PC-3 (cell line): ENCODE measurements at regions not wholly inside any gene's neighbourhood (a gene's known extent, or its start where the extent isn't known, plus 50 kb on each side); places are given as distances from the start of the nearest gene placed in this dataset.

Experiments used
- ATAC-seq: fragments of 200-7000 bp; cut with Tn5 transposase; 2 replicates; pipeline ENCODE4 v1.9.1; 2020; ENCODE audit warnings: mild to moderate bottlenecking, moderate library complexity
- BruUV-seq: library from RNA; stranded (reverse); fragments of 400-500 nt; replicated peaks from 2 replicates; lab custom pipeline; 2021; lab: Mats Ljungman, UMichigan
- CTCF ChIA-PET: fragments of 300-600 bp; sonication (Branson Sonifier 250); formaldehyde crosslinking; loops from one replicate; lab custom pipeline; 2022; ENCODE audit warnings: antibody characterized with exemption; lab: Charles Lee
- POLR2A ChIA-PET: fragments of 300-600 bp; sonication (Branson Sonifier 250); formaldehyde crosslinking; loops from one replicate; lab custom pipeline; 2022; ENCODE audit warnings: antibody characterized with exemption; ENCODE audit not compliant: unreplicated experiment; lab: Charles Lee
- DNase-seq: peaks from one replicate; pipeline ENCODE4 v3.0.0-alpha.2; 2015
- H2AFZ ChIP-seq: fragments of 300-600 bp; sonication (generic); 2 replicates; pipeline ENCODE4 v1.6.0; 2016; ENCODE audit warnings: antibody characterized with exemption, low read length
- H3F3A ChIP-seq: fragments of 300-600 bp; sonication (generic); one replicate; pipeline ENCODE4 v1.6.0; 2017; ENCODE audit warnings: antibody characterized with exemption, low read length, control low read depth, mild to moderate bottlenecking; ENCODE audit not compliant: unreplicated experiment
- H3K27ac ChIP-seq: fragments of 300-600 bp; sonication (generic); 2 replicates; pipeline ENCODE4 v1.5.1; 2016; ENCODE audit warnings: mild to moderate bottlenecking, low read length
- H3K27me3 ChIP-seq: fragments of 300-600 bp; sonication (generic); 2 replicates; pipeline ENCODE4 v1.6.1; 2016; ENCODE audit warnings: low read length, mixed read lengths
- H3K36me3 ChIP-seq: fragments of 300-600 bp; sonication (generic); 2 replicates; pipeline ENCODE4 v1.6.1; 2016; ENCODE audit warnings: low read depth, mixed run types, low read length, mixed read lengths
- H3K4me1 ChIP-seq: fragments of 300-600 bp; sonication (generic); 2 replicates; pipeline ENCODE4 v1.5.1; 2016; ENCODE audit warnings: low read length; ENCODE audit not compliant: insufficient read depth
- H3K4me2 ChIP-seq: fragments of 300-600 bp; sonication (generic); 2 replicates; pipeline ENCODE4 v1.6.0; 2016; ENCODE audit warnings: low read length
- H3K4me3 ChIP-seq: fragments of 300-600 bp; sonication (generic); 2 replicates; pipeline ENCODE4 v1.5.1; 2016; ENCODE audit warnings: mild to moderate bottlenecking, low read length, mixed read lengths
- H3K79me2 ChIP-seq: fragments of 300-600 bp; sonication (generic); 2 replicates; pipeline ENCODE4 v1.6.1; 2017; ENCODE audit warnings: low read length, mixed read lengths
- H3K9ac ChIP-seq: fragments of 300-600 bp; sonication (generic); 2 replicates; pipeline ENCODE4 v1.6.0; 2016; ENCODE audit warnings: mild to moderate bottlenecking, low read length
- H3K9me2 ChIP-seq: fragments of 300-600 bp; sonication (generic); replicated peaks from 2 replicates; pipeline ENCODE4 v1.6.1; 2016; ENCODE audit warnings: mixed run types, low read length, mixed read lengths
- H3K9me3 ChIP-seq: fragments of 300-600 bp; sonication (generic); 2 replicates; pipeline ENCODE4 v1.6.1; 2016; ENCODE audit warnings: low read length, mixed read lengths
- H4K20me1 ChIP-seq: fragments of 300-600 bp; sonication (generic); 2 replicates; pipeline ENCODE4 v1.6.1; 2016; ENCODE audit warnings: low read length, mixed read lengths
- CTCF ChIP-seq: fragments of 300-600 bp; sonication (generic); conservative IDR thresholded peaks from 2 replicates; pipeline ENCODE4 v1.5.1; 2017; ENCODE audit warnings: antibody characterized with exemption, low read depth, mild to moderate bottlenecking, low read length
- EZH2 ChIP-seq: fragments of 300-600 bp; sonication (generic); IDR thresholded peaks from one replicate; pipeline ENCODE4 v1.6.1; 2017; ENCODE audit warnings: antibody characterized with exemption, mild to moderate bottlenecking, low read length; ENCODE audit not compliant: unreplicated experiment
- EZH2phosphoT487 ChIP-seq: fragments of 300-600 bp; sonication (generic); IDR thresholded peaks from 2 replicates; pipeline ENCODE4 v1.6.1; 2018; ENCODE audit warnings: mild to moderate bottlenecking, antibody characterized with exemption, low read length, borderline replicate concordance
- intact Hi-C: fragments of 100-400 bp; cut with micrococcal nuclease; formaldehyde crosslinking; loops from 2 replicates; pipeline ENCODE4 v1.9.0; 2023

- CTCF ChIA-PET = no interaction called here
- Histone ChIP-seq H3K4me2 (no peak overlapping the region), H3K9me2 (no peaks in the 10 kb centered on the region), H3K27me3 (no peaks in the 10 kb centered on the region), H3K9ac (no peak overlapping the region), H3K9me3 (no peaks in the 10 kb centered on the region), H3K4me3 (no peak overlapping the region), H3F3A (no peaks in the 10 kb centered on the region), H3K27ac (no peak overlapping the region), H3K36me3 (no peaks in the 10 kb centered on the region), H4K20me1 (no peaks in the 10 kb centered on the region), H3K79me2 (no peaks in the 10 kb centered on the region), H3K4me1 (no peaks in the 10 kb centered on the region), H2AFZ (no peak overlapping the region)
- POLR2A ChIA-PET = no interaction called here
- no peak for TF ChIP-seq CTCF
- no peak for TF ChIP-seq EZH2
- no peak for DNase-seq
- no peak for ATAC-seq
- BruUV-seq = no TSS peak
- intact Hi-C loops = no loop called here
These were observed 102.5 kb downstream of the ZNF518B start for GRCh38 chr4:10354746-10355145.

DNA sequence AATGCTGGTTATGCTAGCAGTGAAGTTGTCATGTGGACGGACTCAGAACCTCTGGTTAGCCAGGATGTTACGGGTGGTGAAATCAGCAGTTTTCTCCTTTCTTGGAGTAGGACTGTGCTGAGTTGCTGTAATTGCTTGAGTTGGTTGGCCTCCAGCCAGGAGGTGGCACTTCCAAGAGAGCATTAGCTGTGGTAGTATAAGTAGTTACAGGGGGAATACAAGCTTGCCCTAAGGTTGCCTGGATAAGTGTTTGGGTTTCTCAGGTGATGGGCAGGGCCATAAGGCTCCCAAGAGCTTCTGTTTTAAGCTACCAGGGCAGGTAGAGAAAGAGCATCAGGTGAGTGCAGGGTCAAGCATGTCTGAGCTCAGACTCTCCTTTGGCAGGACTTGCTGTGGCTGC is 103.0 kb downstream of the ZNF518B start:
- ATAC-seq (no peak), DNase-seq (no peak)
- no TSS peak for BruUV-seq
- Histone ChIP-seq H3K4me1 (no peaks in the 10 kb centered on the region), H3K4me3 (no peak overlapping the region), H2AFZ (no peak overlapping the region), H4K20me1 (no peaks in the 10 kb centered on the region), H3K27me3 (no peaks in the 10 kb centered on the region), H3K4me2 (no peak overlapping the region), H3K9me2 (no peaks in the 10 kb centered on the region), H3K9me3 (no peaks in the 10 kb centered on the region), H3K79me2 (no peaks in the 10 kb centered on the region), H3K36me3 (no peaks in the 10 kb centered on the region), H3K27ac (no peak overlapping the region), H3K9ac (no peak overlapping the region), H3F3A (no peaks in the 10 kb centered on the region)
- CTCF ChIA-PET = no interaction called here
- intact Hi-C loops = no loop called here
- TF ChIP-seq EZH2 (no peak), CTCF (no peak), EZH2phosphoT487 (no peak)
- POLR2A ChIA-PET = no interaction called here

- Histone ChIP-seq H4K20me1 (no peaks in the 10 kb centered on the region), H3K79me2 (no peaks in the 10 kb centered on the region), H2AFZ (no peak overlapping the region), H3K27me3 (no peaks in the 10 kb centered on the region), H3K27ac (no peak overlapping the region), H3K9me3 (no peaks in the 10 kb centered on the region), H3K4me2 (no peak overlapping the region), H3F3A (no peaks in the 10 kb centered on the region), H3K9me2 (no peaks in the 10 kb centered on the region), H3K4me3 (no peak overlapping the region), H3K36me3 (no peaks in the 10 kb centered on the region), H3K4me1 (no peaks in the 10 kb centered on the region), H3K9ac (no peak overlapping the region)
- DNase-seq = no peak
- ChIA-PET POLR2A (no interaction called here), CTCF (no interaction called here)
- BruUV-seq = no TSS peak
- intact Hi-C loops = no loop called here
- no peak for ATAC-seq
- no peak for TF ChIP-seq CTCF
- no peak for TF ChIP-seq EZH2phosphoT487
- TF ChIP-seq EZH2 = no peak
These were observed 104.1 kb downstream of the ZNF518B start for GRCh38 chr4:10353110-10353509.
